NCI-H1105 (cell line): ENCODE measurements at regions not wholly inside any gene's neighbourhood (a gene's known extent, or its start where the extent isn't known, plus 50 kb on each side); places are given as distances from the start of the nearest gene placed in this dataset.

Source experiments
- DNase-seq: peaks from one replicate; lab custom pipeline; 2025; lab: John Stamatoyannopoulos, UW

DNA sequence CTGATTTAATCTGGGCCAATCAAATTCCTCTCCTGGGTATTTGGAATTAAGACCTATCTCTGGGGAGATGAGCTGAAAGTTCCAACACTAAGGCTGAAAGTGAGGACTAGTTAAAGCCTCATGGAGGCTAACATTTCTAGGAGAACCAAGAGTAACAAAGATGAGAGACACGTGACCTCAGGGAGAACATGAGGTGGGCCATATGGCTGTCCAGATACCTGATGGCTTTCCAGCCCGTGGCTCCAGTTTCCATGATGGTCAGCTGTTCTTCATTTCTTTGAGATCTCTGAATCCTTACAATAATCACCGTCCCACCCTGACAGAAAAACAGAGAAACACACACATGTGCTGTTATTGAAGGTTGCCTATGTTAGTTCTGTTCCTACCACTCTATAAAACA lies 66.1 kb downstream of the LEPR start:
- DNase-seq = no peak

GRCh38 chr1:65489481-65489880 lies 69.0 kb downstream of the LEPR start:
- DNase-seq = no peak

DNA sequence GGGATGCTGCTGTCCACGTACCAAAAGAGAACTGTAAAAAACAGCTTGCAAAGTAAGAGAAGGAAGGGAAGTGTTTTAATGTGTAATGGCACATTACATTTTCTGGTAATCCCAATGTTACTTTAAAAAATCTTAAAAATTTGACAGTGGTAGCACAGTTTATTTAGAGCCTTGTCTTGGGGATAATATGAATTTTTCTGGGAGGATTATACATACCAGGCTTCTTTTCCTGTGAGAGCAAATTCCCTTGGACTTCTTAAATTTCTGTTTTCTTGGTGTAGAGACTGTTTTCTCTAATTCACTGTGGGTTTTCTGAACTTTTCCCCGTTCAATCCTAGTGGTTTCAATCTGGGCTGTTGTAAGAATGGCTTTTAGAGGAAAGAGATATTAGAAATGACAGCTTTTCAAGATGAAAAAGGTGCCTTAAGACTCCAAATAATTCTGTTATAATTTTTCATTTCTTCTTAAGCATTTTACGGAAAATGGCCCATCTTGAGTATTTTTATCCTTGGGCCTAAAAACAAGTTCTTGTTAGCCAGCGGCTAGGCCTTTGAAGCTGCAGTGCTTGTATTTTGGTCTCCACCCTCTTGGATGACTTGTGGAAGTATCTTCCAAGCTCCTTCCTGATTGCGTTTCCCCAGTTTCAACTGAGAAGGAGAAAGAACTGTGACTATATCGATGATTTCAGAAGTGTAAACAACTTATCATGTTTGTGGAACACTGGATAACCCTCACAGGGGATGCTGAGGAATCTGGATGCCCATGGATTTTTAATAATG lies 70.0 kb downstream of the LEPR start:
- DNase-seq = no peak

DNA sequence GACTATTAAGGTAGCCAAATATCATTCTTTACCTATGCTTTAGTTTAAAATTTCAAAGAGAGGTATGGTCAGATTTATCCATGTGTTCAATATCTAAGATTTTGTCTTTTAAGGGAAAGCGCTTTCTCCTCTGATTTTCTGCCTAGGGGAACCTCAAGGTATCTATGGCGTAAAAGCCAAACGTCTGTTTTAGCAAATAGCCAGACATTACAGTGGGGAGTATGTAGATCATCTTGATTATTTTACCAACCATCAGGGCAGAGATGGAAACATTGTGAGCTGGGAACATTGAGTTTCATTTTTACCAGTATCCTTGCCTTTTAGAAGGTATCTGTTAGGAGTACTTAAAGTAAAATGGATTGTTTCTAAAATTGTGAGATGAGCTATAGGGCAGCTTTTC lies 71.0 kb downstream of the LEPR start:
- no peak for DNase-seq

DNA sequence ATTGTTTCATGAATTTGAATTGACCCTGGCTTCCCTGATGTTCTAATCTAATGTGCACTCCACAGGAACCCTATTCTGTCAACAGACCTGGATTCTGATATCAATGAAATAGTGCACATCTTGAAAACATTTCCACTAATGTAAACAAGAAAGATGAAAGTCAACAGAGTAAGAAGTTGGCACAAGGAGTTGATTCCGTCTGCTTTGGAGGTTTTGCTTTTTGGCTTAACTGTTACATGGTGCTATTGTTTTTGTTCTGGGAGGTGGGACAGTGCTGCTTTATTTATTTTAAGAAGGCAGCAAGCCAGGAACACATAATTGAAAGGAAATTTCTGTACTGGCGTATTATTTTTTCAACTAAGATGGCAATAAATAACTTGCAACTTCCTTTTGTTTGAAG lies 73.3 kb downstream of the LEPR start:
- no peak for DNase-seq

GRCh38 chr1:65494671-65495070 lies 74.2 kb downstream of the LEPR start:
- DNase-seq = no peak

DNA sequence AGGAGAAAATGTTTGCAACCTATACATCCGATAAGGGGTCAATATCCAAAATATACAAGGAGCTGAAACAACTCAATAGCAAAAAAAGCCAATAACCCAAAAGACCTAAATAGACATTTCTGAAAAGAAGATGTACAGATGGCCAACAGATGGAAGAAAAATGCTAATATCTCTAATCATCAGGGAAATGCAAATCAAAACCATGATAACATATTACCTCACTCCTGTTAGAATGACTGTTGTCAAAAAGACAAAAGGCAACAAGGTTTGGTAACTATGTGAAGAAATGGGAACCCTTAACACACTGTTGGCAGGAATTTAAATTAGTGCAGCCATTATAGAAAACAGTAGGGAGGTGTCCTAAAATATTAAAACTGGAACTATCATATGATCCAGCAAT lies 74.7 kb downstream of the LEPR start:
- no peak for DNase-seq

GRCh38 chr1:65497256-65497830 lies 76.9 kb downstream of the LEPR start:
- no peak for DNase-seq

GRCh38 chr1:65503427-65503826 lies 83.0 kb downstream of the LEPR start:
- DNase-seq = no peak

- DNase-seq = no peak
Observed at GRCh38 chr1:65504263-65504662, 83.8 kb downstream of the LEPR start.

DNA sequence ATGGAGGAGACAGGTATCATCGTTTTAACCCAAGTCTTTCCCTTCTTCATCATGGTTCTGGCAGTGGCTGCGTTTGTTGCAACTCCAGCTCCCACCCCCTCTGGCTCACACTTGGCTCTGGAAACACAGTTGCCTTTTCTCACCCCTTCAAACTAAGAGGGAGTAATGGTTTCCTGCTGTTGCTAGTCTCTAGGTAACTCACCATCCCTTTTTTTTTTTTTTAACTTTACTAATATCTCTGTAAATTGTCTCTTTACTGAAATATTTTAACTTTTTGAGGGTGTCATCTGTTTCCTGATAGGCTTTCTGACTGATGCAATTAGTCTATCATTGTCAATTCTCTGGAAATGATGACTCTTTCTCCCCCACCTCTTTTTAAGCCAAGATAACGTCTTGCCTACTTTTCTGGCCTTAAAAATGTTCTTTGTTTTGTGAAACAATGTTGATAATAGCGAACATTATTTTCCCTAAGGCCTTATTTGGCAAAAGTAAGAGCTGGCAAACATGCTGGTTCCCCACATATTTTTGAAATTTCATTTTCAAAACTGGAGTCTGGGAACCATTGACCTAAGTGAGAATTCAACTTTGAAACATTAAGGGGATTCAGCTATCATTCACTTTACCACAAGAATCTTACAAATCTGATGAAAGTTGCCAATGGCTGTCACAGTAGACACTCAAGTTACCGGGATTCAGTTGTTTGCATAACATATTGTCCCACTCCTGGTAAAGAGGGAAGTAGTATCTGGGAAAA lies 85.3 kb downstream of the LEPR start:
- DNase-seq = no peak

DNA sequence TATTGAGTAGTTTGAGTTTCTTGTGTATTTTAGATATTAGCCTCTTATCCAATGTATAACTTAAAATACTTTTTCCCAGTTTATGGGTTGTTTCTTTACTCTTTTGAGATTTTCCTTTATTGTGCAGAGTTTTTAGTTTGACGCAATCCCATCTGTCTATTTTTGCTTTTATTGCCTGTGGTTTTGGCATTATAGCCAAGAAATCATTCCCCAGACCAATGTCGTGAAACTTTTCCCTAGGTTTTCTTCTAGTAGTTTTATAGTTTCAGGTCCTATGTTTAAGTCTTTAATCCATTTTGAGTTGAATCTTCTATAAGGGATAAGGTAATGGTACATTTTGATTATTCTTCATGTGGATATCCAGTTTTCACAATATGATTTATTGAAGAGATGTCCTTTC lies 87.6 kb downstream of the LEPR start:
- DNase-seq = no peak

GRCh38 chr1:65509912-65510680 lies 89.6 kb downstream of the LEPR start:
- DNase-seq = no peak

DNA sequence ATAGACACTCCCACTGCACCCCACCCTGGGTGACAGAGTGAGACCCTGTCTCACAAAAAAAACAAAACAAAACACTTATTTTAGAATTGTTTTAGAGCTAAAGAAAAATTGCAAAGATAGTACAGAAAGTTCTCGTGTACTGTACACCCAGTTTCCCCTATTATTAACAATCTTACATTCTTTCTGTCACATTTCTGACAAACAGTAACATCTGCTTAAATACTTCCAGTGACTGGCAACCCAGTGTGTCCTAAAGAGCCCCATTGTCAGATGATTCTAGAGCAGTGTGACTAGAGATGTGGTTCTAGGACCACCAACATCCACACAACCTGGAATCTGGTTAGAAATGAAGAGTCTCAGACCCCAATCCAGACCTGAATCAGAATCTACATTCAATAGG lies 90.5 kb downstream of the LEPR start:
- no peak for DNase-seq

DNA sequence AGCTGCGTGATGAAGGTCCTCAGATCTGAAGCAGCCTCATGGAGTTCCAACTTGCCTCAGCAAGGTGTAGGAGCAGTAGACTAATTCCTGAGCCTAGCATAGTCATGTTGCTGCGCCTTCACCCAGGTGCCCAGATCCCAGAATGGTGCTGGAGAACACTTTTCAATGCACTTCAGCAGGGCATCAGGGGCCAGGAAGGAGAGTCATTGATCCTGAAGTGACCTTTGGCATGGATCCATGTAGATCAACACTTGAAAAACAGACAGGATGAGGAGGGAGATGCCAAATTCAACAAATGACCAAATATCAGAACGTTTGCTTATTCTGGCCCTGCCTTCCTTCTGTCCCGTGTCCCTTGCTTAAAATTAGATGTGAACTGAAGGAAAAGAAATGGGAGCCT lies 91.9 kb downstream of the LEPR start:
- DNase-seq = no peak

- DNase-seq = no peak
Observed at GRCh38 chr1:65512967-65513780, 92.7 kb downstream of the LEPR start.

DNA sequence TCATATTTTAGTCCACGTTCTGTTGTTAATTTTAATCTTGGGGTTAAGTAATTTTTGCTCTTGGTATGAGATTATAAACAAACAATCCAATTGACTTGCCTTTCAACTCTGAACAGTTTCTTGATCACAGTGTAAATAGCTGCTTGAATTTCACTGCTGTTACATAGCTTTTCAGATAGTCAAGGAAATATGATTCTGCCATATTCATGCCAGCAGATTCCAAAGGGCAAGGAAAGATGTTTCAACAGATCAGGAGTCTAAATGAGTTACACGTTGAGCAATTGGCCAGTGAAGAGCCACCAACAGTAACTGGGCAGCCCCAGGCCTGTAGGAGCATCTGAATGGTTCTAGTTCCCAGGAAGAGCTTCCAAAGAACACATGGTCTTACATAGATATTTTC lies 93.6 kb downstream of the LEPR start:
- DNase-seq = no peak

DNA sequence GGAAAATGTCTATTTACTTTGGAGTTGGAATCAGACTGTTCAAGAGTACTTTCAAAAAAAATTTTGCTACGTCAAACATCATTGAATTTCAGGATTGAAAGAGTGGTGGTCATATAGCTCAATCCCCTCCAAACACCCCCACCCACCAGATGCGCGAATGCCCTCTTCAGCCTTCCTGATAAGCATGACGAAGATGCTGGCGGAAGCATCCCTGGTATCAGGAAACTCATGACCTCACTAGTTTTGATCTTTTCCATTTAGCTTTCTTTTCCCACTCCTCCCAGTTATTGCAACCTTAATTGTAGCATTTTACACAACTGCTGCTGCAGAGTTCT lies 104.4 kb downstream of the LEPR start:
- no peak for DNase-seq

GRCh38 chr1:65525266-65526048 lies 105.0 kb downstream of the LEPR start:
- no peak for DNase-seq

GRCh38 chr1:65526049-65526556 lies 105.6 kb downstream of the LEPR start:
- no peak for DNase-seq

DNA sequence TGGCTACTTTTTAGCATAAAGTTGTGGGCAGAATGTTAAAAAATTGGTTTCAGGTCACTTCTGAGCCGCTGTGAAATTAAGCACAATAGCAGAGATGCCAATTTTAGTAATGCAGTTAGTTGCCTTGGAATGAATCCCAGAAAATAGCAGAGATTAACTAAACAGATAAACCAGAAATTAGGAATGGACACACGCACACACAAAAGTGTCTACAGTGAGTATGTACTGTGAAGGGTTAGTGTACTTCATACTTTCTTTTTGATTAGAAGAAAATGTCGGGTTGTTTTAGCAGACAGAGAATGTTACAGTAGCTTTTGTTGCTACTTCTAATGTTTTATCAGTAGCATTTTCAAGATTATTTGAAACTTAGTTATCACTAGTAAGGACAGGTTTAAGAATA lies 106.7 kb downstream of the LEPR start:
- DNase-seq = peak; percentile 21
